MM.1S (cell line): ENCODE measurements at regions not wholly inside any gene's neighbourhood (a gene's known extent, or its start where the extent isn't known, plus 50 kb on each side); places are given as distances from the start of the nearest gene placed in this dataset.
A peak's percentile ranks its signal among the peaks of the same experiment; 100 is the strongest.

ENCODE experiments used
- CTCF ChIP-seq: fragments of 300-600 bp; sonication (generic); IDR thresholded peaks from 2 replicates; pipeline ENCODE4 v1.5.1; 2016; ENCODE audit warnings: antibody characterized with exemption, low read length, mixed read lengths
- EZH2 ChIP-seq: fragments of 300-600 bp; sonication (generic); optimal IDR thresholded peaks from 2 replicates; pipeline ENCODE3; 2017; ENCODE audit warnings: low read depth, mild to moderate bottlenecking, antibody characterized with exemption, low read length, mixed read lengths
- EZH2phosphoT487 ChIP-seq: fragments of 300-600 bp; sonication (generic); IDR thresholded peaks from 2 replicates; pipeline ENCODE4 v1.6.1; 2018; ENCODE audit warnings: antibody characterized with exemption, low read length

GRCh38 chr17:43324205-43324893 is 74.4 kb upstream of the ARL4D start:
- peak; percentile 38 for TF ChIP-seq CTCF
- TF ChIP-seq EZH2phosphoT487, result no peak
- TF ChIP-seq EZH2, result no peak
